HEK293T (cell line): ENCODE measurements at regions not wholly inside any gene's neighbourhood (a gene's known extent, or its start where the extent isn't known, plus 50 kb on each side); places are given as distances from the start of the nearest gene placed in this dataset.

Experiments
- ARNT ChIP-seq: fragments of 450-650 bp; IDR thresholded peaks from 2 replicates; pipeline ENCODE4 v1.6.1; 2017; ENCODE audit warnings: mild to moderate bottlenecking
- BHLHE40 ChIP-seq: fragments of 450-650 bp; IDR thresholded peaks from 2 replicates; pipeline ENCODE4 v1.6.1; 2016; ENCODE audit warnings: mild to moderate bottlenecking, moderate library complexity, borderline replicate concordance
- CTBP1 ChIP-seq: fragments of 450-650 bp; IDR thresholded peaks from 2 replicates; pipeline ENCODE4 v1.6.1; 2016; ENCODE audit warnings: borderline replicate concordance
- FOXK2 ChIP-seq: fragments of 450-650 bp; IDR thresholded peaks from 2 replicates; pipeline ENCODE4 v1.6.1; 2016; ENCODE audit warnings: mild to moderate bottlenecking
- FOXM1 ChIP-seq: fragments of 450-650 bp; IDR thresholded peaks from 2 replicates; pipeline ENCODE4 v1.6.1; 2017; ENCODE audit warnings: mild to moderate bottlenecking, borderline replicate concordance
- L3MBTL2 ChIP-seq: fragments of 450-650 bp; conservative IDR thresholded peaks from 2 replicates; pipeline ENCODE4 v1.6.1; 2016; ENCODE audit warnings: mild to moderate bottlenecking
- NFRKB ChIP-seq: fragments of 450-650 bp; IDR thresholded peaks from 2 replicates; pipeline ENCODE4 v1.6.1; 2016; ENCODE audit warnings: mild to moderate bottlenecking, moderate library complexity
- SP1 ChIP-seq: fragments of 450-650 bp; IDR thresholded peaks from 2 replicates; pipeline ENCODE4 v1.6.1; 2017
- SUZ12 ChIP-seq: fragments of 450-650 bp; IDR thresholded peaks from 2 replicates; pipeline ENCODE4 v1.6.1; 2016; ENCODE audit warnings: mild to moderate bottlenecking
- TARDBP ChIP-seq: fragments of 450-650 bp; IDR thresholded peaks from 2 replicates; pipeline ENCODE4 v1.6.1; 2016
- ZNF384 ChIP-seq: fragments of 450-650 bp; IDR thresholded peaks from 2 replicates; pipeline ENCODE4 v1.6.1; 2016
- TF ChIP-seq, protein P1 (sequence below): fragments of 450-650 bp; IDR thresholded peaks from 2 replicates; pipeline ENCODE4 v1.6.1; 2016

DNA sequence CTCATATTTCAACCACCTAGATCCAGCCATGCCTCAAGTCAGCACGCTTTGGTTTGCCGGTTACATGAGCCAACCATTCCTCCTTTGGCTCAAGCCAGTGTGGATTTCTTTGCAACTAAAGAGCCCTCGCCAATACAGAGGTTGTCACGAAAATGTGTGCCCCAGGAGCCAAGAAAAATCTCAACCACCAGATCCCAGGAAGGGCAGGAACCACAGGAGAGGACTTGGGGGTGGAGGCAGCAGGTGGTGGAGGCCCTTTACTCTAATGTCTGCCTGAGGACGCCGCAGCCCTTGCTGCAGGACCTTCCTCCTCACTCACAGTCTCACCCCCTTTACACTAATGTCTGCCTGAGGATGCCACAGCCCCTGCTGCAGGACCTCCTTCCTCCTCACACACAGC lies 144.8 kb upstream of the PHACTR3 start:
- TF ChIP-seq BHLHE40 (no peak), NFRKB (no peak), SUZ12 (no peak), L3MBTL2 (no peak), ZNF384 (no peak), TARDBP (no peak), FOXK2 (no peak), ARNT (no peak), SP1 (no peak), CTBP1 (no peak), FOXM1 (no peak)
- TF ChIP-seq, protein P1, sequence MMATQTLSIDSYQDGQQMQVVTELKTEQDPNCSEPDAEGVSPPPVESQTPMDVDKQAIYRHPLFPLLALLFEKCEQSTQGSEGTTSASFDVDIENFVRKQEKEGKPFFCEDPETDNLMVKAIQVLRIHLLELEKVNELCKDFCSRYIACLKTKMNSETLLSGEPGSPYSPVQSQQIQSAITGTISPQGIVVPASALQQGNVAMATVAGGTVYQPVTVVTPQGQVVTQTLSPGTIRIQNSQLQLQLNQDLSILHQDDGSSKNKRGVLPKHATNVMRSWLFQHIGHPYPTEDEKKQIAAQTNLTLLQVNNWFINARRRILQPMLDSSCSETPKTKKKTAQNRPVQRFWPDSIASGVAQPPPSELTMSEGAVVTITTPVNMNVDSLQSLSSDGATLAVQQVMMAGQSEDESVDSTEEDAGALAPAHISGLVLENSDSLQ = no peak
